NCI-H82 (cell line): ENCODE measurements at regions not wholly inside any gene's neighbourhood (a gene's known extent, or its start where the extent isn't known, plus 50 kb on each side); places are given as distances from the start of the nearest gene placed in this dataset.
A peak's percentile ranks its signal among the peaks of the same experiment; 100 is the strongest.
"Not testable (repeated sequence)": the region's sequence is repeated elsewhere in the genome, so short reads cannot be mapped to it uniquely, and the experiment has no call there.

Experiments used
- DNase-seq: peaks from one replicate; lab custom pipeline; 2025; lab: John Stamatoyannopoulos, UW

DNA sequence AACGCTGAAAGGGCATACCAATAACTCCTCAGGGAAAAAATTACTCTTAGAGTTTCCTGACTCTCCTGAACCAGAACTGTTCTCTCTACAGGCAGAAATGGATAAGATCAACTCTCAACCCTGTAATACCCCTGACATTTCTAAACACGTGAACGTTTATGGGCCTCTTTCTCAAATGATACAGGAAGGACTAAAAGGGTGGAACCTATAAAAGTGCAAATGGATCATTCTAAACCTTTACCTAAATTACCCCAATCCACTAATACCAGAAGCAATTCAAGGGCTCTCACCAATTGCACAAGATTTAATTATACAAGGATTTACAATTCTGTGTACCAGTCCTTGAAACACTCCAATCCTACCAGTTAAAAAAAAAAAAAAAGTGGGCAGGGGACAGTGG is 98.0 kb upstream of the FAM174B start:
- DNase-seq: no peak

DNA sequence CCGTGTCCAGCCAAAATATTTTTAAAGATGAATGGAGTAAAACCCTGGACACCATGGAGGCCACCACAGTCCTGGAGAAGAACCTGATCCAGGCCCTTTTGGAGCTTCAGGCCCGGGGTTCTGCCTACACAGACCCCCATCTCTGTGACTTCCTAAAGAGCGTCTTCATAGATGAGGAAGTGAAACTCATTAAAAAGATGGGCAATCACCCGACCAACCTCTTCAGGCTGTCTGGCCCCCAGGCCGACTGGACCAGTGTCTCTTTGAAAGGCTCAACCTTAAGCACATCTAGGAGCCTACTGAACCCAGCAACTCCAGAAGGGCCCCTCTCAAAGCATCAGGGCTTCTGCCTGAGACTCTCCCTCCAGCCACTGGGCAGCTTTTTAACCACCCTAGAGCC is 107.9 kb upstream of the FAM174B start:
- no peak for DNase-seq

DNA sequence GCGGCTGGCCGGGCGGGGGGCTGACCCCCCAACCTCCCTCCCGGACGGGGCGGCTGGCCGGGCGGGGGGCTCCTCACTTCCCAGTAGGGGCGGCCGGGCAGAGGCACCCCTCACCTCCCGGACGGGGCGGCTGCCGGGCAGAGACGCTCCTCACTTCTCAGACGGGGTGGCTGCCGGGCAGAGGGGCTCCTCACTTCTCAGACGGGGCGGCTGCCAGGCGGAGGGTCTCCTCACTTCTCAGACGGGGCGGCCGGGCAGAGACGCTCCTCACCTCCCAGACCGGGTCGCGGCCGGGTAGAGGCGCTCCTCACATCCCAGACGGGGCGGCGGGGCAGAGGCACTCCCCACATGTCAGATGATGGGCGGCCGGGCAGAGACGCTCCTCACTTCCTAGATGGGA is 112.6 kb upstream of the FAM174B start:
- DNase-seq: not testable (repeated sequence)

DNA sequence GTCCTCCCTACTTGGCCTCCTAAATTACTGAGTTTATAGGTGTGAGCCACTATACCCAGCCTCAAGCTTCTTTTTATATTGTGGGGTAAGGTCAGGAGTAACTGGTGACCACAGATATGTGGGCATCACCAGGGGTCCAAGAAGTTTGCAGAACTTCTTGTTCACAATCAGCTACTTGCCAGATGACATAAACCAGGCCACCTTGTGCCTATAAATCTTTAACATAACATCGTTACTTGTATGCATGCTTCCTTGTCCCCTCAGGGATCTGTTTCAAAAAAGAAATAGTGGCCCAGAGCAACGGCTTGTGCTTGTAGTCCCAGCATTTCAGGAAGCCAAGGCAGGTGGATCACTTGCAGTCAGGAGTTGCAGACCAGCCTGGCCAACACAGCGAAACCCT is 115.1 kb upstream of the FAM174B start:
- no peak for DNase-seq

DNA sequence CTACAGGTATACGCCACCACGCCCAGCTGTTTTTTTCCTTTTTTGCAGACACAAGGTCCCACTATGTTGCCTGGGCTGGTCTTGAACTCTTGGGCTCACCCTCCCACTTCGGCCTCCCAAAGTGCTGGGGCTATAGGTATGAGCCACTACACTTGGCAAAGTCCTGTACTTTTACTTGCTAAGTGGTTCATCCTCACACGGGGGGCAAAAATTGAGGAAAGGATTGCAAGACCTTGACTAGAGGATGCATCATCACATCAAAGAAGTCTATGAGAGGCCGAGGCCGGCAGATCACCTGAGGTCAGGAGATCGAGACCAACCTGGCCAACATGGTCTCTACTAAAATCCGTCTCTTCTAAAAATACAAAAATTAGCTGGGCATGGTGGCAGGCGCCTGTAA is 116.5 kb upstream of the FAM174B start:
- DNase-seq: no peak

DNA sequence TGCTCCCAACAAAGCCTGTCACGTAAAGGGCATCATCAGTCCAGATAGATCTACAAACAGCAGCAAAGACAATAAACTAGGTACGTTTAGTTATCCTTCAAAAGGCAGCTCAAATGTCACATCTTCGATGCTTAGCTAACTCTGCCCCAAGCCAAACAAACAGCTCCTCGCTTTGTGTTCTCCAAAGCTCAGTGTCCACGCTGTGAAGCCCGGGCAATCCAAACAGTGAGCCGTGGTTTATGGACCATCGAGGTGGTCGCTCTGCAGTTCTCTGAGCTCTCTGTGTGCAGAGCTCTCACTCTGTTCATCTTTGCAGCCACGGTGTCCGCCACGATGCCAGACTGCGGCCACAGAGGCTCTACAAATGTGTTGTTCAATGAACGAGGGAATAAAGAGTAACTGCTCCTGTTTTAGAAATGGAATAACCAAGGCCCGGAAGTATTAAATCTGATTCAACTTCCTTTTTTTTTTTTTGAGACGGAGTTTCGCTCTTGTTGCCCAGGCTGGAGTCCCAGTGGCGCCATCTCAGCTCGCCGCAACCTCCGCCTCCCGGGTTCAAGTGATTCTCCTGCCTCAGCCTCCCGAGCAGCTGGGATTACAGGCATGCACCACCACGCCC is 117.2 kb upstream of the FAM174B start:
- DNase-seq: no peak

DNA sequence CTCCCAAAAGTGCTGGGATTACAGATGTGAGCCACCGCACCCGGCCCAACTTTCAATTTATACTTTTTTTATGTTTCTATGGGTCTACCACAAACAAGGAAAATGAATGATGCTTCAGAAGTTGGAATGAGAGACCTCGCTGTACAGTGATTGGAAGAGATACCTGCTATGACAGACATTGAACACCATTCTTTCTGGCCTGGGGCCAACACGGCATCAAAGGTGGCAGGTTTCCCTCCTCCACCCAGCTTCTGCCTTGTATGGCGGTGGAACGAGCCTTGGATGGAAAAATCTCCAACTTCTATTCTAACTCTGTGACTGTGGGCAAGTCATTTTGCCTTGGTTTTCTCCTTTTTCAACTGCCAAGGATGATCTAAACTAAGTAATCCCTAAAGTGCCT is 117.8 kb upstream of the FAM174B start:
- DNase-seq: no peak

DNA sequence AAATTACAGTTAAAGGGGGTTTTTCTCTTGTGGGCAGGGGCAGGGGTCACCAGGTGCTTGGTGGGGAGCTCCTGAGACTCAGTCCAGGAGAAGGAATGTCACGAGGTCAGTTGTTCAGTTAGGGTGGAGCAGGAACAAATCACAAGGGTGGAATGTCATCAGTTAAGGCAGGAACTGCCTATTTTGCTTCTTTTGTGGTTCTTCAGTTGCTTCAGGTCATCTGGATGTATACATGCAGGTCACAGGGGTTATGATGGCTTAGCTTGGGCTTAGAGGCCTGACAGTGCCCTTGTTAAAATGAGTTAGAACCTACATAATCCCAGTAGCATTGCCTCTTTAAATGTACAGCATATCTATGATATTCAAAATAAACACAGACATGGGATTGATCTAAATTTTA is 120.2 kb upstream of the CHD2 start:
- no peak for DNase-seq

DNA sequence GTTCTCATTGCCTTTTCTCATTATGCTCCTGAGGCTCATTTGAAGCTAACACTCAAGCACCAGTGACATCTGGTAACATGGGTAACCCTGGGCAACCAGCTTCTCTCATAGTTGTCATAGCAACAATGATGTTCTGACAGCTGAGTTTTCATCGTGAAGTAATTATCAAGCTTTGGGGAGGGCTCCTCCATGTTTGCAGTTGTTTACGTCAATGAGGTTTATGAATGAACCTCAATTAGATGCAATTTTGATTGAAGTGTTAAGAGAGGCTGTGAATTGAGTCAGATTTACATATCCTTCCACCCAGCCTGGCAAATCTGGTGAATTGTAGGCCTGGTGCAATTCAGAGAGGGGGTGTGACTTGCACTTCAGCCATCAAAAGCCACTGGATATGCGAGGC is 119.3 kb upstream of the CHD2 start:
- DNase-seq: peak; percentile 37

DNA sequence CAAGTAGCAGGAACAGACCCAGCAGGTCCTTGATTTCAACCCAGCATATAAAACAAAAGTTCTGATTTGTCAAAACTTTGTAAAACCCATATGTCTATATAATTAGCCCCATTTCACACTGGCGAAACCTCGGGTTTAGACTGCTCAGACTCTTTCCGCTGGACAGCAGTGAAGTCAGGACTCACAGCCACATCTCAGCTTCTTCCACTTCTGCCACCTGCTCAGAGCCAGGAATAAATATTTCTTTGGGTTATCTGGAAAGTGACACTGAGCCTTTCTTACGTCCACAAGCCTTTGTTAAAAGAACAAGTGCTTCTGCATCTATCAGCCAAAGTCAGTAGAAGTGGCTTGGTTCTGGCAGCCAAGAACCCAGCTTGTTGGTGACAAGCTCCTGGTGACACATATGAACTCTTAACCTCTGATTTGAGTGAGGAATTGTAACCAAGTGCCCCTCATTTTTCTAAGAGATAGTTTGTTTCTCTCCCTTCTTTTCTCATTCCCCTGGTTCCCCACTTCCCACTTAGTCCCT is 118.1 kb upstream of the CHD2 start:
- DNase-seq: no peak

DNA sequence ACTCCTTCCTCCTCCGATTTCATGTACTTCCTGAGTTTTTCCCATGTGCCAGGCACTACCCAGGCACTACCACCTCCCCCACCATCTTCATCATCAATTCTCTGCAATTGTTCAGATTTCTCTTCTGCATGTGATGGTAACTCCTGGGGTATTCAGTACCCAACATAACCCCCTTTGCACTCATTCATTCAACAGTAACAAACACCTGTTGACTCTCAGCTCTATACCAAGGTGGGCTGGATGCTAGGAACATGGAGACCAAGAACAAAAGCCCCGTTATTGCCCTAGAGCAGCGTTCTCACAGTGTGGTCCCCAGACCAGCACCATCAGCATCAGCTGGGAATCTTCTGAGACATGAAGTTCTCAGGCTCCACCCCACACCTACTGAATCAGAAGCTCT is 113.0 kb upstream of the CHD2 start:
- no peak for DNase-seq

DNA sequence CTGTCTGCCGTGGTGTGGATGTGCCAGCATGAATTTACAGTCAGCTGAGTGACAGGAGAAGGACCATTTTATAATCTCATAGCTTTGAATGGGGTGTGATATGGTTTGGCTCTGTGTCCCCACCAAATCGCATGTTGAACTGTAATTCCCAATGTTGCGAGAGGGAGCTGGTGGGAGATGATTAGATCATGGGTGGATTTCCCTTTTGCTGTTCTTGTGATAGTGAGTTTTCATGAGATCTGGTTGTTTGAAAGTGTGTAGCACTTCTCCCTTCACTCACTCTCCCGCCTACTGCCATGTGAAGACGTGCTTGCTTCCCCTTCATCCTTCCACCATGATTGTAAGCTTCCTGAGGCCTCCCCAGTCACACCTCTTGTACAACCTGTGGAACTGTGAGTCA is 111.9 kb upstream of the CHD2 start:
- DNase-seq: no peak

DNA sequence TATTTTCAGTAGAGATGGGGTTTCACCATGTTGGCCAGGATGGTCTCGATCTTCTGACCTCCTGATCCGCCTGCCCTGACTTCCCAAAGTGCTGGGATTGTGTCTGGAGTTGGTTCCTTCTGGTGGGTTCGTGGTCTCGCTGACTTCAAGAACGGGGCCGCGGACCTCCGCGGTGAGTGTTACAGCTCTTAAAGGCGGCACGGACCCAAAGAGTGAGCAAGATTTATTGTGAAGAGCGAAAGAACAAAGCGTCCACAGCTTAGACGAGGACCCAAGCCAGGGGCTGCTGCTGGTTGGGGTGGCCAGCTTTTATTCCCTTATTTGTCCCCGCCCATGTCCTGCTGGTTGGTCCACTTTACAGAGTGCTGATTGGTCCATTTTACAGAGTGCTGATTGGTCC is 111.3 kb upstream of the CHD2 start:
- DNase-seq: not testable (repeated sequence)

DNA sequence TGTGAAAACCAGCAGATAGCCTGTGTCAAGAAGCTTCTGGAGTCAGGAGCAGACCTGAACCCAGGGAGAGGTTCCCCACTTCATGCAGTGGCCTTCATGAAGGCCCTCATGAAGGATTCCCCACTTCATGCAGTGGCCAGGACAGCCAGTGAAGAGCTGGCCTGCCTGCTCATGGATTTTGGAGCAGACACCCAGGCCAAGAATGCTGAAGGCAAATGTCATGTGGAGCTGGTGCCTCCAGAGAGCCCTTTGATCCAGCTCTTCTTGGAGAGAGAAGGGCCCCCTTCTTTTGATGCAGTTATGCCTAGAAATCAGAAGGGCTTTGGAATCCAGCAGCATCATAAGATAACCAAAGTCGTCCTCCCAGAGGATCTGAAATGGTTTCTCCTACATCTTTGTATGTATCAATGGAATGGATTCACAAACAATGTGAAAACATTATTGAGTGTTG is 103.9 kb upstream of the CHD2 start:
- no peak for DNase-seq

DNA sequence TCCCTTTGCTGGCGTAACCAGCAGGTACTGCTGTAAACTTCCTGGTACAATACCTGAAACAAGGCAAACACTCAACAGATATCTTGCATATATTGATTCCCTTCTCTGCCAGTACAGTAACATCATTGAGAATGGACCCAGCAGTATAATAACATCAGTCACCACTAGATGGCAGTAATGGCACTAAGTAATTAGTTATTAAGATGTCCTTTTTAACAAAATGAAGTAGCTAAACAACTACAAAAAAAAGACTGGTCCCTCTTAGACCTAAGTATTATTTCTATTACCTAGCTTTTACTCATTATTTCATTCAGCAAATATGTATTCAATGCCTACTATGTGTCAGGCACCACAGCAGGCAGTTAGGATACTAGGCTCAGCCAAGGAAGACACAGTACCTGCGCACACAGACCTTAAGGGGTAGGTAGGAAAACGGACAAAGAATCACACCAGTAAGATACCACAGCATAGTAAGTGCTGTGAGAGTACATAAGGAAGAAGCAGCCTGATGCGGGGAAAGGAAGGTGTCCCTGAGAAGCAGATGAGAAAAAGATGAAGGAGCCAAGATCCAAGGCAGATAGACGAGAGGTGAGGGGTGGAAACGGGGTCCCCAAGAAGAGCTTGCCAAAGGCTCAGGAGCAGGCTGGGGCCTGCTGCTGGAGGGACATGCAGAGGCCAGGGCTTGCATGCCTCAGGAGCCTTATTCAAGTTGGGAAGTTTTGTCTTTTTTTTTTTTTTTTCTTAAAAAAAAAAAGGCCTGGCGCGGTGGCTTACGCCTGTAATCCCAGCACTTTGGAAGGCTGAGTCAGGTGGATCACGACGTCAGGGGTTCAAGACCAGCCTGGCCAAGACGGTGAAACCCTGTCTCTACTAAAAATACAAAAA is 102.7 kb upstream of the CHD2 start:
- peak; percentile 93 for DNase-seq

DNA sequence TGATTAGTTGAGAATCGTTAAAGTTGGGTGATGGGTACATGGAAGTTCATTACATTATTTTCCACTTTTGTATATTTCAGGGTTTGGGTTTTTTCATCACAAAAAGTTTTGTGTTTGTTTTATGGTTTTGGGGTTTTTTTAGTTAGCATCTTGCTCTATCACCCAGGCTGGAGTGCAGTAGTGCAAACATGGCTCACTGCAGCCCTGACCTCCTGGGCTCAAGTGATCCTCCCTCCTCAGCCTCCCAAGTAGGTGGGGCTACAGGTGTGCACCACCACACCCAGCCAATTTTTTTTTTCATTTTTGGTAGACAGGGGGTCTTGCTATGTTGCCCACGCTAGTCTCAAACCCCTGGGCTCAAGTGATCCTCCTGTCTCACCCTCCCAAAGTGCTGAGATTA is 100.1 kb upstream of the CHD2 start:
- DNase-seq: no peak

DNA sequence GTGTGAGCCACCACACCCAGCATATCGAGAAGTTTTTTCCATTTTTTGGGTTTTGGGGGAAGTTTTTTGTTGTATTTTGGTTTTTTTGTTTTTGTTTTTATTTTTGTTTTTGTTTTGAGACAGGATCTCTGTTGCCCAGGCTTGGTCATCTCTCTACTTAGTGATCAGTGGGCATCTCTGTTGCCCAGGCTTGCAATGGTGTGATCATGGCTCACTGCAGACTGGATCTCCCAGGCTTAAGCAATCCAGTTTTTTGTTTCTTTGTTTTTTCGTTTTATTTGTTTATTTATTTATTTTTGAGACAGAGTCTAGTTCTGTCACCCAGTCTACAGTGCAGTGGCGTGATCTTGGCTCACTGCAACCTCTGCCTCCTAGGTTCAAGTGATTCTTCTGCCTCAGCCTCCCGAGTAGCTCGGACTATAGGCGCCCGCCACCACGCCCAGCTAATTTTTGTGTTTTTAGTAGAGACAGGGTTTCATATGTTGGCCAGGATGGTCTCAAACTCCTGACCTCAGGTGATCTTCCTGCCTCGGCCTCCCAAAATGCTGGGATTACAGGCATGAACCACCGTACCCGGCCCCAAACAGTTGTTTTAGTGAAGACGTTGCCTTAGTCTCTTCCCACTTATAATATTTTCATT is 99.6 kb upstream of the CHD2 start:
- not testable (repeated sequence) for DNase-seq

DNA sequence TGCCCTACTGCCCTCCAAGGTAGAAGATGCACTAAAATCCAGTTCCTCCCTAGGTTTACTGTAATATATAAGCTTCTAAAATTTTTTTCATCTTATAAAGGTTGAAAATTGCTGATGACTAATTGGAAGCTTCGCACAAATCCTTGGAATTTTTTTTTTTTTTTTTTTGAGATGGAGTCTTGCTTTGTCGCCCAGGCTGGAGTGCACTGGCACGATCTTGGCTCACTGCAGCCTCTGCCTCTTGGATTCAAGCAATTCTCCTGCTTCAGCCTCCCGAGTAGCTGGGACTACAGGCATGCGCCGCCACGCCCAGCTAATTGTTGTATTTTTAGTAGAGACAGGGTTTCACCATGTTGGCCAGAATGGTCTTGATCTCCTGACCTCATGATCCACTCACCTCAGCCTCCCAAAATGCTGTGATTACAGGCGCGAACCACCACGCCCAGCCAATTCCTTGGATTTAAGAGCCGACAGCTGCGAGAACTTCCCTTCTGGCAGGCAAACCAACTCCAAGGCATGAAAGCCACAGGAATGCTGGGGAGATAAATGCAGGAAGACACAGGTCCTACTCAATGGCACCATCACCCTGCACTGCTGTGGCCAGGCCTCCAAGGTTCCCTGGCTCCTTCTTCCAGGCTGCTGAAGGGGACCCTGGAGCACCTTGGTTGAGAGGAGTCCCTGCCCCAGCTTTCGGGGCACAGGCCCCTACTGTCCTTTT is 98.9 kb upstream of the CHD2 start:
- not testable (repeated sequence) for DNase-seq

DNA sequence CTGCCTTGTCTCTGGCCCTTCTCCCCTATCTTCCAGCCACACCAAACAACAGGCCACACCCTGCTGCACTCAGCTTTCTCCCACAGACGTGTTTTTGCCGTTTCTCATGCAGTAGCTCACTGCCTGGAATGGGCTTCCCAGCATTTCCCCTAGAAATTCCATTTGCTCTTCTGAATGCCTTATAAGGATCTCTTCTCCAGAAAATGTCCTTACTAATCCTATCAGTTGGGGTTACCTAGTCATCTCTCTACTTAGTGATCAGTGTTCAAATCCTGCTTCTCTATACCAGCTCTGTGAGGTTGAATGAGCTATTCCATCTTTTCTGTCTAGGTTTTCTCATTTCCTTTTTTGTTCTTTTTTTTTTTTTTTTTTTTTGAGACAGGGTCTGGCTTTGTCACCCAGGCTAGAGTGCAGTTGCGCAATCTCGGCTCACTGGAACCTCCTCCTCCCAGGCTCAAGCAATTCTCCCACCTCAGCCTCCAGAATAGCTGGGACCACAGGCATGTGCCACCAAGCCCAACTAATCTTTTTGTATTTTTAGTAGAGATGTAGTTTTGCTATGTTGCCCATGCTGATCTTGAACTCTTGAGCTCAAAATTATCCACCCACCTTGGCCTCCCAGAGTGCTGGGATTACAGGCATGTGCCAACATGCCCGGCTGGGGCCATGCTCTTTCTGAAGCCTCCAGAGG is 98.2 kb upstream of the CHD2 start:
- no peak for DNase-seq

DNA sequence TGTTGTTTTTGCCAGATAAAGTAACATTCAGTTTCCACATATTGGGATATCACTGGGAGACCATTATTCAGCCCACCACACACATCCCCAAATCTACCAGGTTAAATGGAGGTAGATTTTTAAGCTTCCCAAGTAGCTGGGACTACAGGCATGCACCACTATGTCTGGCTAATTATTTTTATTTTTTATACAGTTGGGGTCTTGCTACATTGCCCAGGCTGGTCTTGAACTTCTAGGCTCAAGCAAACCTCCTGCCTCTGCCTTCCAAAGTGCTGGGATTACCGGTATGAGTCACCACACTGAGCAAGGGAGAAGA is 96.6 kb upstream of the CHD2 start:
- DNase-seq: no peak

DNA sequence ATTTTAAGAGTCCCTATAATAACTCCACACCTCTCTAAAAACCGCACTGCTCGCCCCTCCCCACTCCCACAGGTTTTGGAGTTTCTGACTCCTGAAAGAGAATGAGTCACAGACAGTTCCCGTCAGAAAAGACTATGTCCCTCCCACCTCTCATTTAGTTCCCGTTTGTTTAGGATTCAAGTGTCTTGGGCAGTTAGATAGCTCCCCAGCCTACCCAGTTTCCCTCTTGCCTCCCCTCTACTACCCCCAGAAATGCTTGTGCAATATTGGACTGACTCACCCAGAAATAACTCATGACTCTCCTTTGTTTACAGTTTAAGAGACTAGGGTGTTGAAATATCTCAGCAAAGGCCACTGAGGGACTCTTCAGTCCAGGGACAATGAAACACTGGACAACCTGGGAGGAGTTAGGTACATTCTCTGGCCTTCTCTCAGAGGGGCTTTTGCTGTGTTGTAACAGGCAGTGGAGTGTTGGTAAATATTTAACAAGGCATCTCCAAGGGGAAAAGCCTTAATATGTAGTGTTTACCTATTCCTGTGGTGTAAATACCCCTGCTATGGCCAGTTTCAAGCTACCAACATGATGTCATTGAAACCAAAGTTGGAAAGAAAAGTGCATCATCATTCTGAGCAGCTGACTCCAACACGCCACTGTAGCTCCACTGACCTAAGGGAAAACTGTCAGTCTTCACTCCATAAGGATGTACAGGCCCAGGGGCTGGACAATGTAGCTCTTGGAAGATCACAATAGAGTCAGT is 96.1 kb upstream of the CHD2 start:
- no peak for DNase-seq
